Astrocyte (in vitro differentiated cells and primary cell): ENCODE measurements at regions not wholly inside any gene's neighbourhood (a gene's known extent, or its start where the extent isn't known, plus 50 kb on each side); places are given as distances from the start of the nearest gene placed in this dataset.

Source experiments
- DNase-seq: peaks from one replicate; pipeline ENCODE4 v3.0.0-alpha.2; 2010; ENCODE audit warnings: low read depth
- FAIRE-seq: peaks from 2 replicates; lab custom pipeline; 2011; peaks lifted over from hg19 to GRCh38; lab: Jason Lieb, UNC
- H2AFZ ChIP-seq: 2 replicates; pipeline ENCODE4 v1.6.0; 2012; ENCODE audit warnings: low read depth, low read length, inconsistent platforms
- H3K27ac ChIP-seq: 2 replicates; pipeline ENCODE4 v1.5.1; 2011; ENCODE audit warnings: low read depth, low read length, inconsistent platforms
- H3K27me3 ChIP-seq: 2 replicates; pipeline ENCODE4 v1.6.0; 2011; ENCODE audit warnings: low read length, inconsistent platforms; ENCODE audit not compliant: insufficient read depth
- H3K36me3 ChIP-seq: 2 replicates; pipeline ENCODE4 v1.5.1; 2011; ENCODE audit warnings: low read length, inconsistent platforms; ENCODE audit not compliant: insufficient read depth
- H3K4me1 ChIP-seq: 2 replicates; pipeline ENCODE4 v1.5.1; 2011; ENCODE audit warnings: low read length, inconsistent platforms; ENCODE audit not compliant: insufficient read depth
- H3K4me2 ChIP-seq: 2 replicates; pipeline ENCODE4 v1.6.0; 2012; ENCODE audit warnings: low read length, inconsistent platforms
- H3K4me3 ChIP-seq: 2 replicates; pipeline ENCODE4 v1.5.1; 2011; ENCODE audit warnings: low read depth, mild to moderate bottlenecking, low read length, inconsistent platforms; ENCODE audit not compliant: insufficient read depth
- H3K79me2 ChIP-seq: 2 replicates; pipeline ENCODE4 v1.6.0; 2012; ENCODE audit warnings: mild to moderate bottlenecking, low read length, inconsistent platforms; ENCODE audit not compliant: insufficient read depth
- H3K9ac ChIP-seq: 2 replicates; pipeline ENCODE4 v1.6.0; 2012; ENCODE audit warnings: mild to moderate bottlenecking, low read length, inconsistent platforms
- H3K9me3 ChIP-seq: 2 replicates; pipeline ENCODE4 v1.5.1; 2012; ENCODE audit warnings: low read depth, mild to moderate bottlenecking, low read length, inconsistent platforms; ENCODE audit not compliant: insufficient read depth
- H4K20me1 ChIP-seq: 2 replicates; pipeline ENCODE4 v1.6.0; 2012; ENCODE audit warnings: low read length, inconsistent platforms; ENCODE audit not compliant: insufficient read depth
- H3K27ac Mint-ChIP-seq: one replicate; pipeline ENCODE4 v1.8.0; 2021; ENCODE audit warnings: mild to moderate bottlenecking, mixed read lengths; ENCODE audit not compliant: unreplicated experiment
- H3K27me3 Mint-ChIP-seq: one replicate; pipeline ENCODE4 v1.8.0; 2021; ENCODE audit warnings: low read depth, mixed read lengths; ENCODE audit not compliant: unreplicated experiment
- H3K36me3 Mint-ChIP-seq: one replicate; pipeline ENCODE4 v1.8.0; 2021; ENCODE audit warnings: low read depth, mixed read lengths; ENCODE audit not compliant: unreplicated experiment
- H3K4me1 Mint-ChIP-seq: one replicate; pipeline ENCODE4 v1.8.0; 2021; ENCODE audit warnings: low read depth, mixed read lengths; ENCODE audit not compliant: unreplicated experiment
- H3K4me3 Mint-ChIP-seq: one replicate; pipeline ENCODE4 v1.8.0; 2021; ENCODE audit warnings: mild to moderate bottlenecking, moderate library complexity, mixed read lengths; ENCODE audit not compliant: unreplicated experiment
- H3K9me3 Mint-ChIP-seq: one replicate; pipeline ENCODE4 v1.8.0; 2021; ENCODE audit warnings: mild to moderate bottlenecking, mixed read lengths; ENCODE audit not compliant: unreplicated experiment
- EZH2 ChIP-seq: IDR thresholded peaks from 2 replicates; pipeline ENCODE4 v1.6.1; 2012; ENCODE audit warnings: mild to moderate bottlenecking, low read length, inconsistent platforms; ENCODE audit not compliant: insufficient read depth
- TF ChIP-seq, protein P1 (sequence below): IDR thresholded peaks from 2 replicates; pipeline ENCODE4 v1.5.1; 2011; ENCODE audit warnings: low read depth, mild to moderate bottlenecking, inconsistent platforms, low read length, moderate library complexity; ENCODE audit not compliant: insufficient read depth

DNA sequence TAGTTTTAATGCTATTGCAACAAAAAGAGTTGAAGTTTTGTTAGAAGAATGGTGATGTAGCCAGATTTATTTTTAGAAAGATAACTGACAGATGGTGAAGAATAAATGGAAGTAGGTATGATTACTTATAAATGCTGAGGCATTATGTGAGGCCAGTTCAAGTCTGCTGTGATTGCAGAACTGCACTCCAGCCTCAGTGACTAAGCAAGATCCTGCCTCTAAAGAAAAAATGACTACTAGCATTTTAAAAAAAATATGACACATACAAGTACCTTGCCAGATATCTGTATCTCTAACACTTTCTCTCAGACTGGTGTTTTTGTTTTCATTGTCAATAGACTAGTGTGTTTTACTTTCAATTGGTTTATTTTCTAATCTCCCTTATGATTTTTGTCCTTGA is 1242.4 kb upstream of the ADGRL4 start:
- Mint-ChIP-seq H3K9me3 (no peaks in the 10 kb centered on the region), H3K4me3 (no peak overlapping the region), H3K27ac (no peak overlapping the region), H3K27me3 (no peaks in the 10 kb centered on the region), H3K36me3 (no peaks in the 10 kb centered on the region), H3K4me1 (no peaks in the 10 kb centered on the region)
- no peak overlapping the region for H3K9ac ChIP-seq
- H3K27me3 ChIP-seq: no peaks in the 10 kb centered on the region
- FAIRE-seq (no peak), DNase-seq (peak; percentile 11)
- H3K27ac ChIP-seq: no peak overlapping the region
- no peak overlapping the region for H2AFZ ChIP-seq
- H3K79me2 ChIP-seq: no peaks in the 10 kb centered on the region
- no peak overlapping the region for H3K4me2 ChIP-seq
- H3K4me3 ChIP-seq: no peak overlapping the region
- H4K20me1 ChIP-seq: no peaks in the 10 kb centered on the region
- H3K9me3 ChIP-seq: no peaks in the 10 kb centered on the region
- no peaks in the 10 kb centered on the region for H3K36me3 ChIP-seq
- TF ChIP-seq EZH2: no peak
- TF ChIP-seq, protein P1, sequence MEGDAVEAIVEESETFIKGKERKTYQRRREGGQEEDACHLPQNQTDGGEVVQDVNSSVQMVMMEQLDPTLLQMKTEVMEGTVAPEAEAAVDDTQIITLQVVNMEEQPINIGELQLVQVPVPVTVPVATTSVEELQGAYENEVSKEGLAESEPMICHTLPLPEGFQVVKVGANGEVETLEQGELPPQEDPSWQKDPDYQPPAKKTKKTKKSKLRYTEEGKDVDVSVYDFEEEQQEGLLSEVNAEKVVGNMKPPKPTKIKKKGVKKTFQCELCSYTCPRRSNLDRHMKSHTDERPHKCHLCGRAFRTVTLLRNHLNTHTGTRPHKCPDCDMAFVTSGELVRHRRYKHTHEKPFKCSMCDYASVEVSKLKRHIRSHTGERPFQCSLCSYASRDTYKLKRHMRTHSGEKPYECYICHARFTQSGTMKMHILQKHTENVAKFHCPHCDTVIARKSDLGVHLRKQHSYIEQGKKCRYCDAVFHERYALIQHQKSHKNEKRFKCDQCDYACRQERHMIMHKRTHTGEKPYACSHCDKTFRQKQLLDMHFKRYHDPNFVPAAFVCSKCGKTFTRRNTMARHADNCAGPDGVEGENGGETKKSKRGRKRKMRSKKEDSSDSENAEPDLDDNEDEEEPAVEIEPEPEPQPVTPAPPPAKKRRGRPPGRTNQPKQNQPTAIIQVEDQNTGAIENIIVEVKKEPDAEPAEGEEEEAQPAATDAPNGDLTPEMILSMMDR: no peak
- H3K4me1 ChIP-seq: no peaks in the 10 kb centered on the region

DNA sequence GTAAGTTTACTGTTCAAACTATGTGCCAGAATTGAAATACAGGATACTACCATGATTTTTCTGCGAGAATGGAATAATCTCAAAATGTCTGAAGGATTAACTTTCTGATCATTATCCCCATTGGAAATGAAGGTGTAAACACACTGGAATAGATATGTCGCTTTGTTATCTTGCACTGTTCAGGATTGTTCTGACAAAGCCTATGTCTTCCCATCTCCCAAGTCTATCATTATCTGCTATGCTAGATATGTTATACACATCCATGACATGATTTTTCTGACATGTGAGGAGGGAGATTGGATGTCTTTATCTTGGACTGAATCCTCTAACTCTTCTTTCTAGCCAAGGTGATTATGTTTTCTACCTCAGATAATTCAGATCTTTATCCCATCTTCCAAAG is 1239.3 kb upstream of the ADGRL4 start:
- TF ChIP-seq EZH2: no peak
- TF ChIP-seq, protein P1: no peak
- Histone ChIP-seq H3K27ac (no peak overlapping the region), H3K79me2 (no peaks in the 10 kb centered on the region), H3K4me3 (no peak overlapping the region), H3K36me3 (no peaks in the 10 kb centered on the region), H4K20me1 (no peaks in the 10 kb centered on the region), H3K27me3 (no peaks in the 10 kb centered on the region), H3K4me1 (no peaks in the 10 kb centered on the region), H2AFZ (no peak overlapping the region), H3K4me2 (no peak overlapping the region), H3K9ac (no peak overlapping the region), H3K9me3 (no peaks in the 10 kb centered on the region)
- Mint-ChIP-seq H3K36me3 (no peaks in the 10 kb centered on the region), H3K9me3 (no peaks in the 10 kb centered on the region), H3K4me1 (no peaks in the 10 kb centered on the region), H3K27ac (no peak overlapping the region), H3K4me3 (no peak overlapping the region), H3K27me3 (no peaks in the 10 kb centered on the region)
- FAIRE-seq (no peak), DNase-seq (no peak)

DNA sequence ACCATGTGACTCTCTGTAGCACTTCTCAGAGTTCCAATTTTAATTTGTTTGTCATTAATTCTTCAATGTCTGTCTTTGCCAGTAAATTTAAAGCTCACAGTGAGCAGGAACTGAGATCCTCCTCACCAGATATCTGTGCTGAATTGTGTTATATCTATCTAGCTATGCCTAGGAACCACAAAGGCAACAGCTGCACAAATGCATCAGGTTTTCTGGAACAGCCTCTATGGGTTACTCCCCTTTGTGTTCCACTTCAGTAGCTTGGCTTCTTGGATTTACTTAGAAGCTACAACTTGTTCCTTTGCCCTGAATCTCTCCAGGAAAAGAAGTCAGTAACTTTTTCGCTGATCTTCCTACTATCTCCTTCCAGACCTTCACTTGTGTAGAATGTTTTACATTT is 1237.8 kb upstream of the ADGRL4 start:
- Histone ChIP-seq H3K9ac (no peak overlapping the region), H3K27ac (no peak overlapping the region), H3K9me3 (no peaks in the 10 kb centered on the region), H3K79me2 (no peaks in the 10 kb centered on the region), H4K20me1 (no peaks in the 10 kb centered on the region), H3K4me1 (no peaks in the 10 kb centered on the region), H3K4me3 (no peak overlapping the region), H3K27me3 (no peaks in the 10 kb centered on the region), H2AFZ (no peak overlapping the region), H3K4me2 (no peak overlapping the region), H3K36me3 (no peaks in the 10 kb centered on the region)
- no peak for DNase-seq
- H3K9me3 Mint-ChIP-seq: no peaks in the 10 kb centered on the region
- no peaks in the 10 kb centered on the region for H3K27me3 Mint-ChIP-seq
- no peaks in the 10 kb centered on the region for H3K4me1 Mint-ChIP-seq
- TF ChIP-seq, protein P1: no peak
- TF ChIP-seq EZH2: no peak
- H3K4me3 Mint-ChIP-seq: no peak overlapping the region
- H3K27ac Mint-ChIP-seq: no peak overlapping the region
- FAIRE-seq: no peak
- no peaks in the 10 kb centered on the region for H3K36me3 Mint-ChIP-seq
